SJSA1 (cell line): ENCODE measurements at regions not wholly inside any gene's neighbourhood (a gene's known extent, or its start where the extent isn't known, plus 50 kb on each side); places are given as distances from the start of the nearest gene placed in this dataset.
A peak's percentile ranks its signal among the peaks of the same experiment; 100 is the strongest.

Source experiments
- DNase-seq, 2 experiments: peaks; one replicate each; pipeline ENCODE4 v3.0.0-alpha.2; 2015 to 2020; ENCODE audit warnings: low spot score in 2 of 2, low read depth in 1 of 2
- H3K27ac ChIP-seq: fragments of 250-450 bp; sonication (Bioruptor Pico); 2 replicates; pipeline ENCODE4 v1.5.1; 2020; ENCODE audit warnings: mild to moderate bottlenecking, moderate library complexity
- H3K27me3 ChIP-seq: fragments of 250-450 bp; sonication (Bioruptor Pico); replicated peaks from 2 replicates; pipeline ENCODE4 v1.5.1; 2020; ENCODE audit warnings: mild to moderate bottlenecking, moderate library complexity
- H3K36me3 ChIP-seq: fragments of 250-450 bp; sonication (Bioruptor Pico); 2 replicates; pipeline ENCODE4 v1.5.1; 2020; ENCODE audit warnings: mild to moderate bottlenecking
- H3K4me1 ChIP-seq: fragments of 250-450 bp; sonication (Bioruptor Pico); replicated peaks from 2 replicates; pipeline ENCODE4 v1.6.1; 2021; ENCODE audit warnings: mild to moderate bottlenecking
- H3K4me3 ChIP-seq: fragments of 250-450 bp; sonication (Bioruptor Pico); 2 replicates; pipeline ENCODE4 v1.5.1; 2020; ENCODE audit warnings: mild to moderate bottlenecking
- H3K9me3 ChIP-seq: fragments of 250-450 bp; sonication (Bioruptor Pico); replicated peaks from 2 replicates; pipeline ENCODE4 v1.5.1; 2020; ENCODE audit warnings: mild to moderate bottlenecking

DNA sequence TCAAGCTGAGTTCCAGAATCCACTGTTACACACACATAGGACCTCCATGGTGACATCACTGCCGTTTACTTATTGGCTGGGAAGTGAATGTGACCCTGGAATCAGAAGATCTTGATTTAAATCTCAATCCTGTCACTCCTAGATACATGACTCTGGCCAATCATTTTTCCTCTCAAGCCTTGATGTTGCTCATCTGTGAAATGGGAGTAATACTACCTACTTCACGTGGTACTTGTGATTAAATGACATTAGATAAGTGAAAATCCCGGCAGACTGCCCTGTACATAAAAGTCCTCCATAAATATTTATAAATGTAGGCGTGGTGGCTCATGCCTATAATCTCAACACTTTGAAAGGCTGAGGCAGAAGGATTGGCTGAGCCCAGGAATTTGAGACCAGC lies 88.0 kb upstream of the SVIL start:
- Histone ChIP-seq H3K27me3 (no peaks in the 10 kb centered on the region), H3K4me3 (no peak overlapping the region), H3K9me3 (peaks cover 5% of the 10 kb centered on the region; the same call in 1 of the 2 replicates), H3K36me3 (no peaks in the 10 kb centered on the region; the same call in 1 of the 2 replicates), H3K4me1 (peaks cover 16% of the 10 kb centered on the region), H3K27ac (no peak overlapping the region)
- no peak for DNase-seq

DNA sequence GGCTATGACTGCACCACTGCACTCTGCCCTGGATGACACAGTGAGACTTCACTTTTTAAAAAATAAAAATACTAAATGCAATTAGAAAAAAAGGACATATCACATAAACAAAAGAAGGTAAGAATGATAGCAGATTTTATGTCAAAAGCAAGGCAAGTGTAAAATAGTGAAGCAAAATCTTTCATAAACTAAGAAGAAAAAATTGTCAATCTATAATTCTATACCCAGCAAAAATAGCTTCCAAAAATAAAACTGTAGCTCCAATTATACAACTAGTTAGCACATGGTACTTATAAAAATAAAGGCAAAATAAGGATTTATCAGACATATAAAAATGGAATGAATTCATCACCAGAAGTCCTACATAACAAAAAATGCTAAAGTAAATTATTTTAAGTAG lies 85.4 kb upstream of the SVIL start:
- Histone ChIP-seq H3K36me3 (no peaks in the 10 kb centered on the region; the same call in 1 of the 2 replicates), H3K27ac (no peak overlapping the region), H3K4me1 (peaks cover 16% of the 10 kb centered on the region), H3K27me3 (no peaks in the 10 kb centered on the region), H3K4me3 (no peak overlapping the region), H3K9me3 (peaks cover 5% of the 10 kb centered on the region; the same call in 1 of the 2 replicates)
- DNase-seq: no peak

DNA sequence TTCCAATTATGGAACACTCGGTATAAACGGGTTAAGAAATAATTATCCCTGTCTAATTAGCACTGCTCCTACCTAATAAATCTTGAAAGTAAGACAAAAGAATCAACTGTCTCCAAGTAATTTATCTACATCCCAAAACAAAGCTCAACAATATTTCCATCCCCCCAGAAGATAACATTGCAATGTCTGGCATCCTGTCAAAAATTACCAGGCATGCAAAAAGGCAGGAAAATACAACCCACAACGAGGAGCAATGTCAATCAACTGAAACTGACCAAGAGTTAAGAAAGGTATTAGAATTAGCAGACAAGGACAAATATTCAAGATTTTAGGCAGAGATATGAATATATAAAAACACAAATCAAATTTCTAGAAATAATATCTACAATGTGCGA lies 84.5 kb upstream of the SVIL start:
- Histone ChIP-seq H3K9me3 (peaks cover 5% of the 10 kb centered on the region; the same call in 1 of the 2 replicates), H3K4me1 (peaks cover 16% of the 10 kb centered on the region), H3K36me3 (no peaks in the 10 kb centered on the region; the same call in 1 of the 2 replicates), H3K27me3 (no peaks in the 10 kb centered on the region), H3K27ac (peak overlapping the region; percentile 57), H3K4me3 (no peak overlapping the region)
- DNase-seq: no peak

DNA sequence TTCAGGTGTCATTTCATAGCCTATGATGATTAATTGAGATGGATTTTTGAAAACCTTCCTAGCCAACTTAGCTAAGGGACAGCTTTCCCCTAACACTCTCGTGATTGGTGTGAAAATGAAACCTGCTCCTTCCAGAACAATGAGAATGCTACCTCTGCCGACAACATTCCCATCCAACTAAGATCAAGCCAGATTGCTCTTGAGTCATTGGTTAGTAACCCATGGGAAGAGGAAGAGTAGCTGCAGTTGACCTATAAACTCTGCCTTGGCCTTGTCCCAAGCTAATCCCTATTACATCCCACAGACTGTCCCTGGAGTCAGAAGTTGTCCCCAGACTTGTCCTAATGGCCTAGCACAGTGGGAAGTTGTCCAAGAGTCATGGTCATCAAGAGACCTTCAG lies 80.5 kb upstream of the SVIL start:
- H3K4me1 ChIP-seq: peaks cover 31% of the 10 kb centered on the region
- H3K27me3 ChIP-seq: no peaks in the 10 kb centered on the region
- no peaks in the 10 kb centered on the region for H3K36me3 ChIP-seq
- H3K4me3 ChIP-seq: no peak overlapping the region
- no peaks in the 10 kb centered on the region for H3K9me3 ChIP-seq
- no peak overlapping the region for H3K27ac ChIP-seq
- peak in 1 of 2 experiments; percentile 2 for DNase-seq

DNA sequence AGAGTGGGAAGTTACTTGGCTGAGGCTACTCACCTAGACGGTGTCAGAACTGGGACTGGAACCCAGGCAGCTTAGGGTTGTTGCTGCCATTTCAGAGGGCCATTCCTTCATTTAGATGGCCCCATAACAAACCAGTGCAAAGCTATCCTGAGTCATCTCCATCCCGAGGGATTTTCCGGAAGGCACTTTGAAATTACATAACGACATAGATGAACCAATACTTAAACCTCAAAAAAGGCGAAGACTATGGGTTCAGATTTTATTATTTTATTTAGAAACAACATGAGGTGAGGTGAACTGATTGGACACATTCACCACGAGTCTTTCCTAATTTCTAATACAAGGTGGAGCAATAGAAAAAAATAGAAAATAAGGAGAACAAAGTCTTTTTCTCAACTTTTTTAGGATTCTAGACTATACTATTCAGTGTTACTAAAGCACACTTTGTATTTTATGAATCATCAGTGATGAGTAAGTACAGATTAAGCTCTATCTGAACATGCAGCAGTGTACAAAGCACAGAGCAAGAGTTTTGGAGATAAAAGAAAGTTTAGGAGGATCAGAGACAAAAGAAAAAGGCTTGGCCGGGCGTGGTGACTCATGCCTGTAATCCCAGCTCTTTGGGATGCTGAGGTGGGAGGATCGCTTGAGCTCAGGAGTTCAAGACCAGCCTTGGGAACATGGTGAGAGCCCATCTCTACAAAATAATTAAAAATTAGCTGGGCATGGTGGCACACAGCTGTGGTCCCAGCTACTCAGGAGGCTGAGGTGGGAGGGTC lies 79.5 kb upstream of the SVIL start:
- peaks cover 29% of the 10 kb centered on the region for H3K4me1 ChIP-seq
- H3K27ac ChIP-seq: peak overlapping the region; percentile 27; the same call in 1 of the 2 replicates

DNA sequence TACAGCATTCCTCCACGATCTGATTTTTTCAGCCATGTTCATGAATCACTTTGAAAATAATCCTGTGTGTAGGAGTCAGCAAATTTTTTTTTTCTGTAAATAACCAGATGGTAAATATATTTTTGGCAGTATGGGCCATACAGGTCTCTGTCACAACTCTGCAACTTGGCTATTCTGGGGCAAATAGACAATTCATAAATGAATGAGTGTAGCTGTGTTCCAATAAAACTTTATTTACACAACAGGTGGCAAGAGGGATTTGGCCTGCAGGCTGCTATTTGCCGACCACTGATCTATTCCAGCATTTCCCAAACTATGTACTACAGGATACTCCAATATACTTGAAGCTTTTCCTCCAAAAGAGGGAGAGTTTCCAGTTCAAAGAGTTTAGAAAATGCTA lies 78.7 kb upstream of the SVIL start:
- Histone ChIP-seq H3K4me1 (peaks cover 20% of the 10 kb centered on the region), H3K27ac (peak overlapping the region; percentile 27; the same call in 1 of the 2 replicates), H3K27me3 (no peaks in the 10 kb centered on the region), H3K4me3 (no peak overlapping the region), H3K36me3 (no peaks in the 10 kb centered on the region), H3K9me3 (no peaks in the 10 kb centered on the region)
- no peak for DNase-seq

More for the DNA sequence above, 79.5 kb upstream of the SVIL start:
- Histone ChIP-seq H3K9me3 (no peaks in the 10 kb centered on the region), H3K36me3 (no peaks in the 10 kb centered on the region), H3K27me3 (no peaks in the 10 kb centered on the region), H3K4me3 (no peak overlapping the region)
- peak; percentile 79 to 84 for DNase-seq

DNA sequence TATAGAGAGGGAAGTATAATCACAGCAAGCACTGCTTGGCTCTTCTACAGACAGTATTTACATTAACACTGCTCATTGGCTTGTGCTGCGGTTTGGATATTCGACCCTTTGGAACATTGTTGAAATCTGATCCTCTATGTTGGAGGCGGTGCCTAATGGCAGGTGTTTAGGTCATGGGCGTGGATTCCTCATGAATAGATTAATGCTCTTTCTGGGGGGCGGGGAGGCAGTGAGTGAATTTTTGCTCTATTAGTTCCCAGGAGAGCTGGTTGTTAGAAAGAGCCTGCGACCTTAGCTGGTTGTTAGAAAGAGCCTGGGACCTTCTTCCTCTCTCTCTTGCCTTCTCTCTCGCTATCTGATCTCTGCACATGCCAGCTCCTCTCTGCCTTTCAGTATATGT lies 77.3 kb upstream of the SVIL start:
- no peaks in the 10 kb centered on the region for H3K36me3 ChIP-seq
- peak in 1 of 2 experiments; percentile 16 for DNase-seq
- H3K4me1 ChIP-seq: peaks cover 15% of the 10 kb centered on the region
- no peaks in the 10 kb centered on the region for H3K9me3 ChIP-seq
- no peak overlapping the region for H3K27ac ChIP-seq
- no peak overlapping the region for H3K4me3 ChIP-seq
- H3K27me3 ChIP-seq: no peaks in the 10 kb centered on the region

DNA sequence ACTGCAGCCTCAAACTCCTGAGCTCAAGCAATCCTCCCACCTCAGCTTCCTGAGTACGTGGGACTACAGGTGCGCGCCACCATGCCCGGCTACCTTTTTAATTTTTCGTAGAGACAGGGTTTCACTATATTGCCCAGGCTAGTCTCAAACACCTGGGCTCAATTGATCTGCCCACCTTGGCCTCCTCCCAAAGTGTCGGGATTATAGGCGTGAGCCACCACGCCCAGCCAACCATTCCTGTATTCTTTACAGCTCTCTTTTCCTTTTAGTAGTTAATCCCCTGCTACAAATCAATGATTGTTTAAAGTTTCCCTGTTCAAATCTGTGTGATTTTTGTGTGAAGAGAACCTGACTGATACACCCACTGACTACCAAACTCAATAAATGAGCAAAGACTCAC lies 75.4 kb upstream of the SVIL start:
- H3K36me3 ChIP-seq: no peaks in the 10 kb centered on the region
- DNase-seq: peak in 1 of 2 experiments; percentile 1
- H3K27me3 ChIP-seq: no peaks in the 10 kb centered on the region
- H3K27ac ChIP-seq: no peak overlapping the region
- no peak overlapping the region for H3K4me3 ChIP-seq
- H3K4me1 ChIP-seq: peaks cover 15% of the 10 kb centered on the region
- H3K9me3 ChIP-seq: no peaks in the 10 kb centered on the region

DNA sequence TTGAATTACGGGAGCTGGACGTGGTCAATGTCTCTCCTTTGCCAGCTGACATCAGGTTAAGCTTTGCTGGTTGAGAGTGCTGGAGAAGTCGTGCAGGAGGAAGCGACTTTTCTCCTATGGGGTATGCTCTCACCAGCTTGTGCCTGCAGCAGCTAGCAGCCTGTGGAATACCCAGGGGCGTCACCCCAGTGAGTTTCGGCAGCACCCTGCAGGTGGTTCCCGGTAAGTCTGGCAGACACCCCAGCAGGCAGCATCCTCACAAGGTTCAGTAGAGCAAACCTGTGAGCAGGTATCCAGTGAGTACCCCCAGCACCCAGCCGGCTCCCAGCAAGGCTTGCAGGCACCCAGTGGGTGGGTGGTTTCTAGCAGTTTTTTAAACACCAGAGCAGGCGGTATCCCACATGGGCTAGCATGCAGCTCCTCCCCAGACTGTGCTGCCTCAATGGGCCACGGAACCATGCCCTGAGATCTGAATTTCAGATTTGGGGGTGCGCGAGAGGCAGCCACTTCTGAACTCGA lies 74.8 kb upstream of the SVIL start:
- no peak overlapping the region for H3K4me3 ChIP-seq
- no peaks in the 10 kb centered on the region for H3K9me3 ChIP-seq
- H3K36me3 ChIP-seq: no peaks in the 10 kb centered on the region
- no peak overlapping the region for H3K27ac ChIP-seq
- H3K27me3 ChIP-seq: no peaks in the 10 kb centered on the region
- peak in 1 of 2 experiments; percentile 40 for DNase-seq
- peaks cover 15% of the 10 kb centered on the region for H3K4me1 ChIP-seq

DNA sequence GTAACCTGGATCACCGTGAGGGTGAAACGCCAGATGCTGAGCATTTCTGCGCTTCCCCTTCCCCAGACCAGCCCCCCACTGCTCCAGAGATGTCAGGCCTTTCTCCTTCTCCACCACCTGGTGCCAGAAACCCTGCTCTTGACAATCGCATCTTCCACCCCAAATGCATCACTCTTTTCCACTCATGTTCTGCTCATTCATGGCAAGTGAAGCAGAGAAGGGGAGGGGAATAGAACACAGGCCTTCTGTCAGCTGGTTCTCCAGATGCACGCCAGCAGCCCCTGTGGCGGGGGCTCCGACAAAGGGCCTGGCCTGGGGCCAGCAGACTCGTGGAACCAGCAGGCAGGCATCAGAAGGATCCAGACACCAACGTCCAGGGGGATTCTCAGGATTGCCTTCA lies 68.5 kb upstream of the SVIL start:
- DNase-seq: peak in 1 of 2 experiments; percentile 5
- H3K4me3 ChIP-seq: no peak overlapping the region

DNA sequence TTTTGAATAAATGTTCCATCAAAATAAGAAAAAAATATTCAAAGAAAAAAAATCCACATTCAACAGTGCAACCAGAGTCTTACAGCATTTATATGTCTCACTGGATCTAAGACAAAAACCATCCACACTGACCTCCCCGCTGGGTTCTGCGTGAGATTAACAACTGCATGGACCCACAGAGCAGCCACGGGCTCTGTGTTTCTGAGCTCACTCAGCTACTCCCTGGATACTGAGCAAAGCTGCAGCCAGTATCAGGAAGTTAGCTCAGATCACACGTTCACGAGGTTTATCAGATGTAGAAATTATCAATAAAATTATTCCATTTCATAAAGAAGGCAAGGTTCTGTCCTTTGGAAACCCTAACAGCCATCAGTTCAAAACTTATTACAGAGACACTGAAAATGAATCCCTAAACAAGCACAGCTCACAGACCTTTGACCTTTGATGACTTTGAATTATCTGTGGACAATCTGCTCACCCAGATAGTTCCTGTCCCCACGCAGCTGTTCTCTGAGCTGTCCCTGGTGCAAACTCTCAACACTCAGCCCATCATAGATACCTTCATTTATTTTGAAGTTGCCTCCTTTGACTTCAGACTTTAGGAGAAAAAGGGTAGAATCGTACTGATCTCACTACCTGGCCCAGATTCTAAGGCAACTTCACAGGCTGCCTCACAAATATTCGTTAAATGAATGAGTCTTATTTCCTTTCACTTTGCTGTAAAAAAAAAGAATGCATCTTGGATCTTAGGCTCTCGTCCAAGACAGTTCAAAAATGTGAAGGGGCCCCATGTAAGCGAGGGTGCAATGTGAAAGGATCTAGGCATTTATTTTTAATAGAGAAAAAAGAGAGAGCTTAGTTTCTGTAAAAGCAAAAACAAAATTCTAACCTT lies 67.7 kb upstream of the SVIL start:
- Histone ChIP-seq H3K4me1 (peaks cover 9% of the 10 kb centered on the region; the same call in 1 of the 2 replicates), H3K27ac (no peak overlapping the region), H3K4me3 (no peak overlapping the region), H3K36me3 (no peaks in the 10 kb centered on the region), H3K27me3 (no peaks in the 10 kb centered on the region), H3K9me3 (no peaks in the 10 kb centered on the region)
- DNase-seq: peak in 1 of 2 experiments; percentile 13

More for the DNA sequence above, 68.5 kb upstream of the SVIL start:
- Histone ChIP-seq H3K36me3 (no peaks in the 10 kb centered on the region), H3K4me1 (peaks cover 9% of the 10 kb centered on the region; the same call in 1 of the 2 replicates), H3K27ac (no peak overlapping the region), H3K27me3 (no peaks in the 10 kb centered on the region), H3K9me3 (no peaks in the 10 kb centered on the region)

DNA sequence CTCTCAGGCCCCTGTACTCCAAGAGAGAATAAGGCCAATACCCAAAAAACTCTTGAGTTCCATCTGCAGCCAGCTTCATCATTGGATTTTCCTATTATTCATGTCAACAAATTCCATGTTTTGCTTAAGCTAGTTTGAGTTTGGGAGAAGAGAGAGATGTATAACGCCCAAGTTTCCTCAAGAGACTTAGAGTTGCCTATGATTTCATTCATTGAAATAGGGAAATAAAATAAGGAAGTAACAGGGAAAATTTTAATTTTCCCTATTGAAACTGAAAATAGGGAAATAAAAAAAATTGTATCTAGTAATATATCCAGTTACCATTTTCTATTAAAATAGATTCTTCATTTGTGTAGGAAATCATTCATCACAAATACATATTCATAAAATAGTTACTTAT lies 66.5 kb upstream of the SVIL start:
- Histone ChIP-seq H3K27me3 (no peaks in the 10 kb centered on the region), H3K27ac (no peak overlapping the region), H3K9me3 (no peaks in the 10 kb centered on the region), H3K36me3 (no peaks in the 10 kb centered on the region), H3K4me1 (peaks cover 9% of the 10 kb centered on the region; the same call in 1 of the 2 replicates), H3K4me3 (no peak overlapping the region)
- DNase-seq: no peak

DNA sequence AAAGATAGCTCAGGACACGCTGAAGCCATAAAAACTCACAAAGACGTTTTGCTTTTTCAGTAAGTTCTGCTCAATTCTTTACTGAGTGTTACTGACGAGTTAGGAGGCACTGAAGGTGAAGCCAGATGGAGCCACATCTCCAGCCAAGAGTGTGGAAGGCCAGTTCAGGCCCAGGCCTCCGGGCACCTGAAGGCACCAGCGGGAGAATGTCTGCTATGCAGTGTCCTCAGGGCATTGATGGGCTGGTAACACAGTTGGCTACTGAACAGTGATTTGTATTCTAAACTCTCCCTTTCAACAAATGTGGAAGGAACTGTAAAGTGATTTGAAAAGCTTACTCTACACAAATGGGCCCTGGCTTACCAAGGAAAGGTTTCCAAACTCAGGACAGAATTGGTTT lies 64.8 kb upstream of the SVIL start:
- Histone ChIP-seq H3K27me3 (no peaks in the 10 kb centered on the region), H3K27ac (no peak overlapping the region), H3K36me3 (no peaks in the 10 kb centered on the region), H3K9me3 (no peaks in the 10 kb centered on the region), H3K4me3 (no peak overlapping the region), H3K4me1 (peaks cover 9% of the 10 kb centered on the region; the same call in 1 of the 2 replicates)
- no peak for DNase-seq
